Ishikawa (cell line): ENCODE measurements at regions not wholly inside any gene's neighbourhood (a gene's known extent, or its start where the extent isn't known, plus 50 kb on each side); places are given as distances from the start of the nearest gene placed in this dataset.

Experiments
- CEBPB ChIP-seq: IDR thresholded peaks from 2 replicates; pipeline ENCODE4 v1.6.1; 2012
- RAD21 ChIP-seq: IDR thresholded peaks from 2 replicates; pipeline ENCODE4 v1.6.1; 2012; ENCODE audit warnings: low read depth
- TAF1 ChIP-seq: IDR thresholded peaks from 2 replicates; pipeline ENCODE4 v1.6.1; 2012; ENCODE audit warnings: low read depth, mild to moderate bottlenecking
- YY1 ChIP-seq: IDR thresholded peaks from 2 replicates; pipeline ENCODE4 v1.6.1; 2012; ENCODE audit warnings: low read depth
- ZBTB7A ChIP-seq: IDR thresholded peaks from 2 replicates; pipeline ENCODE4 v1.6.1; 2012; ENCODE audit warnings: low read depth
- TF ChIP-seq, protein P1 (sequence below): IDR thresholded peaks from 2 replicates; pipeline ENCODE4 v1.6.1; 2012
- TF ChIP-seq, protein P2 (sequence below): IDR thresholded peaks from 2 replicates; pipeline ENCODE4 v1.6.1; 2012

DNA sequence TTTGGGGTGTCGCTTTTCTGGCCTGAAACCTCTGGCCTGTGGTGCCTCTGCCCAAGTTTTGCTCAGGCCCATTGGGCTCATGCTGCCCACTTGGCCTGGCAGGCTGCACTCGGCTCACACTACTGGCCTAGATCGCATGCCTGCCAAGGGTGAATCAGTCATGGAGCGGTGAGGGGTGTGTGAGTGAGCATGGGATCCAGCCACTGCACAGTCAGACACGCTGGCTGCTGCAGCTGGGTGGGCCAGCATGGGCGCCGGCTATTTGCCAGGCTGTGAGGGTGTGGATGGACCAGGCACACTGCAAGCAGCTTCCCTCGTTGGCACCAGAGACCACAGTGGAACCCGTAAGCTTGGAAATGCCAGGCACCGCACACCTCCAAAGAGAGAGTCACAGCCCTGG is 145.4 kb upstream of the CNR1 start:
- TF ChIP-seq, protein P1, sequence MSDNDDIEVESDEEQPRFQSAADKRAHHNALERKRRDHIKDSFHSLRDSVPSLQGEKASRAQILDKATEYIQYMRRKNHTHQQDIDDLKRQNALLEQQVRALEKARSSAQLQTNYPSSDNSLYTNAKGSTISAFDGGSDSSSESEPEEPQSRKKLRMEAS = no peak
- TF ChIP-seq CEBPB (no peak), RAD21 (no peak), TAF1 (no peak), YY1 (no peak), ZBTB7A (no peak)
- TF ChIP-seq, protein P2, sequence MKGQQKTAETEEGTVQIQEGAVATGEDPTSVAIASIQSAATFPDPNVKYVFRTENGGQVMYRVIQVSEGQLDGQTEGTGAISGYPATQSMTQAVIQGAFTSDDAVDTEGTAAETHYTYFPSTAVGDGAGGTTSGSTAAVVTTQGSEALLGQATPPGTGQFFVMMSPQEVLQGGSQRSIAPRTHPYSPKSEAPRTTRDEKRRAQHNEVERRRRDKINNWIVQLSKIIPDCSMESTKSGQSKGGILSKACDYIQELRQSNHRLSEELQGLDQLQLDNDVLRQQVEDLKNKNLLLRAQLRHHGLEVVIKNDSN = no peak
